Neutrophil (primary cell): ENCODE measurements at regions not wholly inside any gene's neighbourhood (a gene's known extent, or its start where the extent isn't known, plus 50 kb on each side); places are given as distances from the start of the nearest gene placed in this dataset.

ENCODE experiments used
- H3K27ac ChIP-seq: fragments of 200-600 bp; sonication (generic); 2 replicates; pipeline ENCODE4 v1.5.1; 2016; ENCODE audit warnings: mild to moderate bottlenecking, moderate library complexity
- H3K27me3 ChIP-seq: fragments of 200-600 bp; sonication (generic); 2 replicates; pipeline ENCODE4 v1.6.0; 2016; ENCODE audit warnings: mild to moderate bottlenecking
- H3K36me3 ChIP-seq: fragments of 200-600 bp; sonication (generic); 2 replicates; pipeline ENCODE4 v1.5.1; 2017
- H3K4me1 ChIP-seq, 2 experiments: fragments of 200-600 bp in 1 of 2; sonication (generic) in 1 of 2; 1 replicate in 1 of 2; 2 replicates in 1 of 2; pipeline versions ENCODE4 v1.5.1 to v1.6.1; 2013 to 2016; ENCODE audit warnings: low read depth in 1 of 2, low read length in 1 of 2, mild to moderate bottlenecking in 1 of 2, moderate library complexity in 1 of 2; ENCODE audit not compliant: control insufficient read depth in 1 of 2, insufficient read depth in 1 of 2
- H3K4me3 ChIP-seq, 2 experiments: fragments of 200-600 bp in 1 of 2; sonication (generic) in 1 of 2; 1 replicate in 1 of 2; 2 replicates in 1 of 2; pipeline ENCODE4 v1.5.1; 2013 to 2016; ENCODE audit warnings: low read depth in 1 of 2, low read length in 1 of 2, mild to moderate bottlenecking in 1 of 2, moderate library complexity in 1 of 2
- H3K9me3 ChIP-seq: fragments of 200-600 bp; sonication (generic); 2 replicates; pipeline ENCODE4 v1.5.1; 2016
- TF ChIP-seq, protein P1 (sequence below): fragments of 200-600 bp; sonication (generic); IDR thresholded peaks from 2 replicates; pipeline ENCODE4 v1.5.1; 2016; ENCODE audit warnings: antibody characterized with exemption

GRCh38 chr7:49721441-49721840 lies 52.0 kb upstream of the VWC2 start:
- H3K4me1 ChIP-seq, result no peaks in the 10 kb centered on the region
- H3K9me3 ChIP-seq, result no peaks in the 10 kb centered on the region
- TF ChIP-seq, protein P1, sequence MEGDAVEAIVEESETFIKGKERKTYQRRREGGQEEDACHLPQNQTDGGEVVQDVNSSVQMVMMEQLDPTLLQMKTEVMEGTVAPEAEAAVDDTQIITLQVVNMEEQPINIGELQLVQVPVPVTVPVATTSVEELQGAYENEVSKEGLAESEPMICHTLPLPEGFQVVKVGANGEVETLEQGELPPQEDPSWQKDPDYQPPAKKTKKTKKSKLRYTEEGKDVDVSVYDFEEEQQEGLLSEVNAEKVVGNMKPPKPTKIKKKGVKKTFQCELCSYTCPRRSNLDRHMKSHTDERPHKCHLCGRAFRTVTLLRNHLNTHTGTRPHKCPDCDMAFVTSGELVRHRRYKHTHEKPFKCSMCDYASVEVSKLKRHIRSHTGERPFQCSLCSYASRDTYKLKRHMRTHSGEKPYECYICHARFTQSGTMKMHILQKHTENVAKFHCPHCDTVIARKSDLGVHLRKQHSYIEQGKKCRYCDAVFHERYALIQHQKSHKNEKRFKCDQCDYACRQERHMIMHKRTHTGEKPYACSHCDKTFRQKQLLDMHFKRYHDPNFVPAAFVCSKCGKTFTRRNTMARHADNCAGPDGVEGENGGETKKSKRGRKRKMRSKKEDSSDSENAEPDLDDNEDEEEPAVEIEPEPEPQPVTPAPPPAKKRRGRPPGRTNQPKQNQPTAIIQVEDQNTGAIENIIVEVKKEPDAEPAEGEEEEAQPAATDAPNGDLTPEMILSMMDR, result no peak
- H3K4me3 ChIP-seq, result no peak overlapping the region
- no peak overlapping the region for H3K27ac ChIP-seq
- no peaks in the 10 kb centered on the region for H3K27me3 ChIP-seq
- no peaks in the 10 kb centered on the region for H3K36me3 ChIP-seq
